HCT116 (cell line): ENCODE measurements at regions not wholly inside any gene's neighbourhood (a gene's known extent, or its start where the extent isn't known, plus 50 kb on each side); places are given as distances from the start of the nearest gene placed in this dataset.

Experiments used
- ATAC-seq: fragments of 200-7000 bp; cut with Tn5 transposase; 2 replicates; pipeline ENCODE4 v1.9.1; 2020; ENCODE audit warnings: mild to moderate bottlenecking, moderate library complexity
- BruUV-seq: library from RNA; stranded (reverse); fragments of 400-500 nt; replicated peaks from 2 replicates; lab custom pipeline; 2021; lab: Mats Ljungman, UMichigan
- CTCF ChIA-PET: fragments of 300-600 bp; sonication (Branson Sonifier 250); formaldehyde crosslinking; loops from one replicate; lab custom pipeline; 2021; ENCODE audit warnings: antibody characterized with exemption; lab: Charles Lee
- POLR2A ChIA-PET: fragments of 300-600, 350-600 bp; sonication (Branson Sonifier 250); formaldehyde crosslinking; loops from one replicate; lab custom pipeline; 2021; ENCODE audit warnings: antibody characterized with exemption; lab: Charles Lee
- RAD21 ChIA-PET, 2 experiments: fragments of 300-600 bp; sonication (Branson Sonifier 250); formaldehyde crosslinking; loops; one replicate each; lab custom pipeline; 2023; ENCODE audit warnings: low total read pairs in 2 of 2; ENCODE audit not compliant: uncharacterized antibody in 2 of 2, unreplicated experiment in 2 of 2, low non-redundant PET in 1 of 2; lab: Charles Lee
- DNase-seq: peaks from one replicate; pipeline ENCODE4 v3.0.0-alpha.2; 2010; ENCODE audit warnings: low read depth, low spot score
- H2AFZ ChIP-seq: fragments of 200-600 bp; shearing (Covaris generic), sonication (generic); 2 replicates; pipeline ENCODE4 v1.6.1; 2017; ENCODE audit warnings: low read depth, mixed run types, mixed read lengths, antibody characterized with exemption, low read length; ENCODE audit not compliant: poor library complexity, severe bottlenecking
- H3K27ac ChIP-seq: 2 replicates; pipeline ENCODE4 v1.5.1; 2012; ENCODE audit warnings: low read depth, low read length
- H3K27me3 ChIP-seq: fragments of 200-600 bp; sonication (generic); 2 replicates; pipeline ENCODE4 v1.6.1; 2016; ENCODE audit warnings: mixed run types, low read length, mixed read lengths; ENCODE audit not compliant: insufficient read depth
- H3K36me3 ChIP-seq, 2 experiments: fragments of 200-500 bp in 1 of 2; fragments of 200-600 bp in 1 of 2; sonication (Bioruptor generic) in 1 of 2; sonication (generic) in 1 of 2; 2 replicates each; pipeline versions ENCODE4 v1.5.1 to v1.6.1; 2014 to 2016; ENCODE audit warnings: low read length in 2 of 2, inconsistent platforms in 1 of 2, mixed read lengths in 1 of 2, mixed run types in 1 of 2; ENCODE audit not compliant: insufficient read depth in 2 of 2, control insufficient read depth in 1 of 2
- H3K4me1 ChIP-seq, 2 experiments: fragments of 200-600 bp in 1 of 2; sonication (generic) in 1 of 2; 2 replicates each; pipeline versions ENCODE4 v1.5.1 to v1.6.1; 2012 to 2017; ENCODE audit warnings: low read length in 2 of 2, inconsistent platforms in 1 of 2, mild to moderate bottlenecking in 1 of 2, mixed read lengths in 1 of 2, mixed run types in 1 of 2, moderate library complexity in 1 of 2; ENCODE audit not compliant: insufficient read depth in 2 of 2, control insufficient read depth in 1 of 2
- H3K4me2 ChIP-seq: fragments of 200-600 bp; sonication (generic); 2 replicates; pipeline ENCODE4 v1.6.1; 2017; ENCODE audit warnings: mixed run types, low read length, mixed read lengths
- H3K4me3 ChIP-seq, 2 experiments: fragments of 200-600 bp in 1 of 2; sonication (generic) in 1 of 2; replicated peaks in 1 of 2; 2 replicates each; pipeline ENCODE4 v1.5.1; 2011 to 2016; ENCODE audit warnings: low read length in 2 of 2, control low read depth in 1 of 2, low read depth in 1 of 2, mild to moderate bottlenecking in 1 of 2, mixed read lengths in 1 of 2, mixed run types in 1 of 2
- H3K79me2 ChIP-seq: fragments of 200-600 bp; sonication (generic); 2 replicates; pipeline ENCODE4 v1.6.1; 2017; ENCODE audit warnings: mild to moderate bottlenecking, mixed run types, low read length, moderate library complexity, mixed read lengths; ENCODE audit not compliant: insufficient read depth
- H3K9ac ChIP-seq: fragments of 200-600 bp; sonication (generic); 2 replicates; pipeline ENCODE4 v1.6.1; 2016; ENCODE audit warnings: low read length, mixed read lengths
- H3K9me2 ChIP-seq: fragments of 200-600 bp; sonication (generic), shearing (Covaris generic); 2 replicates; pipeline ENCODE4 v1.6.1; 2017; ENCODE audit warnings: mixed run types, mild to moderate bottlenecking, moderate library complexity; ENCODE audit not compliant: insufficient read depth
- H3K9me3 ChIP-seq, 2 experiments: fragments of 200-500 bp in 1 of 2; fragments of 200-600 bp in 1 of 2; sonication (Bioruptor generic) in 1 of 2; sonication (generic) in 1 of 2; 2 replicates each; pipeline ENCODE4 v1.6.1; 2014 to 2017; ENCODE audit warnings: low read length in 2 of 2, mixed read lengths in 2 of 2, inconsistent platforms in 1 of 2, low read depth in 1 of 2, mild to moderate bottlenecking in 1 of 2, mixed run types in 1 of 2, moderate library complexity in 1 of 2; ENCODE audit not compliant: control insufficient read depth in 1 of 2, insufficient read depth in 1 of 2
- H4K20me1 ChIP-seq: fragments of 200-600 bp; sonication (generic), shearing (Covaris generic); 2 replicates; pipeline ENCODE4 v1.6.1; 2017; ENCODE audit warnings: mixed run types, mild to moderate bottlenecking, moderate library complexity; ENCODE audit not compliant: insufficient read depth
- CEBPB ChIP-seq: IDR thresholded peaks from 2 replicates; pipeline ENCODE4 v1.6.1; 2012; ENCODE audit warnings: low read depth
- EGR1 ChIP-seq: IDR thresholded peaks from 2 replicates; pipeline ENCODE4 v1.6.1; 2012; ENCODE audit warnings: low read depth
- FOSL1 ChIP-seq: IDR thresholded peaks from 2 replicates; pipeline ENCODE4 v1.6.1; 2012; ENCODE audit warnings: low read depth
- POLR2AphosphoS5 ChIP-seq: IDR thresholded peaks from 2 replicates; pipeline ENCODE4 v1.6.1; 2011; ENCODE audit warnings: mild to moderate bottlenecking, low read depth, low read length, moderate library complexity
- SRF ChIP-seq: IDR thresholded peaks from 2 replicates; pipeline ENCODE4 v1.6.1; 2012; ENCODE audit warnings: low read depth
- YY1 ChIP-seq: IDR thresholded peaks from 2 replicates; pipeline ENCODE4 v1.6.1; 2011; ENCODE audit warnings: low read length, low read depth, moderate library complexity, mild to moderate bottlenecking; ENCODE audit not compliant: insufficient replicate concordance; ENCODE audit errors: extremely low read depth
- intact Hi-C: fragments of 100-400 bp; cut with micrococcal nuclease; formaldehyde crosslinking; loops from 2 replicates; pipeline ENCODE4 v1.10.0; 2022
- TF ChIP-seq, protein P1 (sequence below): IDR thresholded peaks from 2 replicates; pipeline ENCODE4 v1.6.1; 2012; ENCODE audit warnings: low read depth

GRCh38 chr5:30413540-30413939, 779.9 kb upstream of the CDH6 start:
- H3K4me2 ChIP-seq: no peak overlapping the region
- no peak overlapping the region for H3K9ac ChIP-seq
- DNase-seq (no peak), ATAC-seq (no peak)
- no peak overlapping the region for H3K27ac ChIP-seq
- ChIA-PET CTCF (no interaction called here), POLR2A (no interaction called here), RAD21 (no interaction called here)
- no TSS peak for BruUV-seq
- no peak overlapping the region for H2AFZ ChIP-seq
- no peaks in the 10 kb centered on the region for H3K9me2 ChIP-seq
- TF ChIP-seq FOSL1: no peak
- TF ChIP-seq EGR1: no peak
- no peak for TF ChIP-seq SRF
- no peaks in the 10 kb centered on the region for H3K36me3 ChIP-seq
- no peaks in the 10 kb centered on the region for H3K79me2 ChIP-seq
- H4K20me1 ChIP-seq: no peaks in the 10 kb centered on the region; the same call in 1 of the 2 replicates
- no peak overlapping the region for H3K4me3 ChIP-seq
- peaks cover 17 to 30% of the 10 kb centered on the region in 2 experiments; a peak in 2 of 4 replicates for H3K9me3 ChIP-seq
- no peaks in the 10 kb centered on the region for H3K27me3 ChIP-seq
- no peaks in the 10 kb centered on the region for H3K4me1 ChIP-seq
- intact Hi-C loops: no loop called here

GRCh38 chr5:30405821-30406220, 787.7 kb upstream of the CDH6 start:
- DNase-seq: no peak
- POLR2A ChIA-PET: no interaction called here
- TF ChIP-seq YY1: no peak
- TF ChIP-seq CEBPB: no peak
- TF ChIP-seq, protein P1, sequence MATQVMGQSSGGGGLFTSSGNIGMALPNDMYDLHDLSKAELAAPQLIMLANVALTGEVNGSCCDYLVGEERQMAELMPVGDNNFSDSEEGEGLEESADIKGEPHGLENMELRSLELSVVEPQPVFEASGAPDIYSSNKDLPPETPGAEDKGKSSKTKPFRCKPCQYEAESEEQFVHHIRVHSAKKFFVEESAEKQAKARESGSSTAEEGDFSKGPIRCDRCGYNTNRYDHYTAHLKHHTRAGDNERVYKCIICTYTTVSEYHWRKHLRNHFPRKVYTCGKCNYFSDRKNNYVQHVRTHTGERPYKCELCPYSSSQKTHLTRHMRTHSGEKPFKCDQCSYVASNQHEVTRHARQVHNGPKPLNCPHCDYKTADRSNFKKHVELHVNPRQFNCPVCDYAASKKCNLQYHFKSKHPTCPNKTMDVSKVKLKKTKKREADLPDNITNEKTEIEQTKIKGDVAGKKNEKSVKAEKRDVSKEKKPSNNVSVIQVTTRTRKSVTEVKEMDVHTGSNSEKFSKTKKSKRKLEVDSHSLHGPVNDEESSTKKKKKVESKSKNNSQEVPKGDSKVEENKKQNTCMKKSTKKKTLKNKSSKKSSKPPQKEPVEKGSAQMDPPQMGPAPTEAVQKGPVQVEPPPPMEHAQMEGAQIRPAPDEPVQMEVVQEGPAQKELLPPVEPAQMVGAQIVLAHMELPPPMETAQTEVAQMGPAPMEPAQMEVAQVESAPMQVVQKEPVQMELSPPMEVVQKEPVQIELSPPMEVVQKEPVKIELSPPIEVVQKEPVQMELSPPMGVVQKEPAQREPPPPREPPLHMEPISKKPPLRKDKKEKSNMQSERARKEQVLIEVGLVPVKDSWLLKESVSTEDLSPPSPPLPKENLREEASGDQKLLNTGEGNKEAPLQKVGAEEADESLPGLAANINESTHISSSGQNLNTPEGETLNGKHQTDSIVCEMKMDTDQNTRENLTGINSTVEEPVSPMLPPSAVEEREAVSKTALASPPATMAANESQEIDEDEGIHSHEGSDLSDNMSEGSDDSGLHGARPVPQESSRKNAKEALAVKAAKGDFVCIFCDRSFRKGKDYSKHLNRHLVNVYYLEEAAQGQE: no peak
- no peak for TF ChIP-seq POLR2AphosphoS5
- TF ChIP-seq EGR1: no peak

More at GRCh38 chr5:30405821-30406220, 787.7 kb upstream of the CDH6 start:
- Histone ChIP-seq H3K4me1 (no peaks in the 10 kb centered on the region), H3K9ac (no peak overlapping the region), H3K27me3 (no peaks in the 10 kb centered on the region), H2AFZ (no peak overlapping the region), H3K27ac (no peak overlapping the region), H3K9me3 (peaks cover 9 to 22% of the 10 kb centered on the region in 2 experiments; a peak in 3 of 4 replicates), H3K4me3 (no peak overlapping the region), H4K20me1 (no peaks in the 10 kb centered on the region), H3K9me2 (no peaks in the 10 kb centered on the region), H3K4me2 (no peak overlapping the region), H3K36me3 (no peaks in the 10 kb centered on the region), H3K79me2 (no peaks in the 10 kb centered on the region)
- CTCF ChIA-PET: no interaction called here
- no TSS peak for BruUV-seq
- ATAC-seq: no peak
- intact Hi-C loops: no loop called here
- RAD21 ChIA-PET: no interaction called here
